GM12892 (cell line): ENCODE measurements at regions not wholly inside any gene's neighbourhood (a gene's known extent, or its start where the extent isn't known, plus 50 kb on each side); places are given as distances from the start of the nearest gene placed in this dataset.

Source experiments
- POLR2A ChIP-seq: IDR thresholded peaks from 2 replicates; pipeline ENCODE4 v1.6.1; 2011; ENCODE audit warnings: low read depth, low read length, control low read depth
- POLR2AphosphoS5 ChIP-seq: IDR thresholded peaks from 2 replicates; pipeline ENCODE4 v1.6.1; 2011; ENCODE audit warnings: low read depth, low read length, control low read depth
- TAF1 ChIP-seq: IDR thresholded peaks from 2 replicates; pipeline ENCODE4 v1.6.1; 2011; ENCODE audit warnings: low read depth, mild to moderate bottlenecking, control low read depth, low read length, borderline replicate concordance

DNA sequence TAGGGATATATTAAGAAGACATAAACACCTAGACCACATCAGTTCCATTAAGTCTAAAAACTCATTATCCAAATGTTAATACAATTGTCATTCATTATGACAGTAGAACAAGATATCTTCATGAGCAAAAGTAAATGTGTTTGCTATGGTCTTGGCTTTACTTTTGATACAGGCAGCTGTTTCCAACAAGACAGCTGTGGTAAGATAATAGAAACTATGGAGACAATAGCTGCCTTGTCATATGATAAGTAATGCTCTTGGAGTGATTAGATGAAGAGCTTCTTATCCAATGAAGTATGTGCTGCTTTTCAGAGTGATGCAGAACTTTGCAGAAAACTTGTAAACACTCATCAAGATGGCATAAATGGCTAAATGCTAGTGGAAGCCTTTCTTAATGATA lies 1066.0 kb downstream of the FSTL5 start:
- TF ChIP-seq POLR2AphosphoS5 (no peak), TAF1 (no peak), POLR2A (no peak)
